Transverse colon (tissue), 4 donors: ENCODE measurements at regions not wholly inside any gene's neighbourhood (a gene's known extent, or its start where the extent isn't known, plus 50 kb on each side); places are given as distances from the start of the nearest gene placed in this dataset.

Experiments used
- DNase-seq: peaks from one replicate; pipeline ENCODE4 v3.0.0-alpha.2; 2019
- H3K27ac ChIP-seq, 4 donors: fragments of 200-600 bp; sonication (generic); 2 replicates each; pipeline ENCODE4 v1.5.1; 2016 to 2018; ENCODE audit warnings: inconsistent platforms in 4 of 4
- H3K27me3 ChIP-seq: fragments of 200-600 bp; sonication (generic); 2 replicates; pipeline ENCODE4 v1.5.1; 2017; ENCODE audit warnings: inconsistent platforms
- H3K36me3 ChIP-seq, 4 donors: fragments of 200-600 bp; sonication (generic); 2 replicates each; pipeline ENCODE4 v1.5.1; 2017 to 2019; ENCODE audit warnings: inconsistent platforms in 4 of 4
- H3K4me1 ChIP-seq, 4 donors: fragments of 200-600 bp; sonication (generic); 2 replicates each; pipeline ENCODE4 v1.5.1; 2017 to 2020; ENCODE audit warnings: inconsistent platforms in 4 of 4
- H3K4me3 ChIP-seq, 4 donors: fragments of 200-600 bp; sonication (generic); 1 replicate in 1 of 4; 2 replicates in 3 of 4; pipeline versions ENCODE4 v1.5.1 to v1.6.1; 2017 to 2019; ENCODE audit warnings: inconsistent platforms in 4 of 4
- H3K9me3 ChIP-seq, 2 donors: fragments of 200-600 bp; sonication (generic); 2 replicates each; pipeline ENCODE4 v1.5.1; 2017 to 2019; ENCODE audit warnings: inconsistent platforms in 2 of 2
- CTCF ChIP-seq, 5 experiments: fragments of 200-600 bp in 3 of 5; fragments of 450-650 bp in 2 of 5; sonication (generic) in 3 of 5; IDR thresholded peaks; 1 replicate in 2 of 5; 2 replicates in 3 of 5; pipeline ENCODE4 v1.5.1; 2016 to 2017; ENCODE audit warnings: antibody characterized with exemption in 5 of 5, inconsistent platforms in 3 of 5, mild to moderate bottlenecking in 2 of 5, moderate library complexity in 1 of 5
- EP300 ChIP-seq: sonication (generic); formaldehyde crosslinking; IDR thresholded peaks from one replicate; pipeline ENCODE4 v1.6.1; 2017; ENCODE audit warnings: antibody characterized with exemption, low read depth
- POLR2A ChIP-seq: fragments of 450-650 bp; IDR thresholded peaks from one replicate; pipeline ENCODE4 v1.6.1; 2016; ENCODE audit warnings: antibody characterized with exemption, mild to moderate bottlenecking, moderate library complexity
- POLR2AphosphoS5 ChIP-seq, 3 donors: sonication (generic); formaldehyde crosslinking; IDR thresholded peaks; one replicate each; pipeline ENCODE4 v1.6.1; 2016; ENCODE audit warnings: antibody characterized with exemption in 3 of 3
- WGBS, 2 donors: methylation state at CpG; one replicate each; pipeline ENCODE4 v1.1.5; 2018; ENCODE audit warnings: low coverage in 1 of 2; 5-methylcytosine and 5-hydroxymethylcytosine counted together
- in situ Hi-C, 4 donors: fragments of 200-750 bp; cut with MboI; loops; one replicate each; pipeline versions ENCODE4 v1.15.0 to v1.15.1; 2017; ENCODE audit warnings: low sequenced_read_pairs in 3 of 4, low pct_ligation_motif_present in 1 of 4, low pct_unique_long_range_greater_than_20kb in 1 of 4
- intact Hi-C: fragments of 100-400 bp; cut with DNase I; formaldehyde crosslinking; loops from one replicate; pipeline ENCODE4 v1.15.1; 2023; ENCODE audit warnings: low total_unique reads

- H3K27ac ChIP-seq: no peak overlapping the region
- H3K36me3 ChIP-seq: no peaks in the 10 kb centered on the region
- intact Hi-C loops: no loop called here
- H3K4me1 ChIP-seq: peaks cover 0 to 10% (median 3%) of the 10 kb centered on the region in 4 donors
- in situ Hi-C loops: no loop called here
- DNase-seq: no peak
- no peak overlapping the region for H3K4me3 ChIP-seq
- TF ChIP-seq POLR2AphosphoS5 (IDR thresholded peaks at IDR 0.05) (no peak), EP300 (no peak), POLR2A (no peak), CTCF (IDR thresholded peaks at IDR 0.05) (no peak)
- no peaks in the 10 kb centered on the region for H3K27me3 ChIP-seq
- no peaks in the 10 kb centered on the region for H3K9me3 ChIP-seq
- WGBS, 2 donors: 93 to 96% methylated on average over 3 of the region's 3 CpGs
Observed at GRCh38 chr6:21491955-21492354, 101.6 kb upstream of the SOX4 start.

- DNase-seq: no peak
- 88% methylated on average over 8 of the region's 8 CpGs; no CpG with 5 or more reads in 1 of the 2 donors for WGBS, 2 donors
- Histone ChIP-seq H3K9me3 (no peaks in the 10 kb centered on the region), H3K4me3 (no peak overlapping the region), H3K27me3 (no peaks in the 10 kb centered on the region), H3K36me3 (no peaks in the 10 kb centered on the region), H3K4me1 (peaks cover 0 to 12% (median 3%) of the 10 kb centered on the region in 4 donors), H3K27ac (no peak overlapping the region)
- intact Hi-C loops (no loop called here), in situ Hi-C loops (no loop called here)
- no peak for TF ChIP-seq POLR2AphosphoS5 (IDR thresholded peaks at IDR 0.05)
- TF ChIP-seq POLR2A: no peak
- TF ChIP-seq EP300: no peak
- TF ChIP-seq CTCF (IDR thresholded peaks at IDR 0.05): no peak
Observed at GRCh38 chr6:21494505-21494904, 99.0 kb upstream of the SOX4 start.

GRCh38 chr6:21496196-21496595 lies 97.4 kb upstream of the SOX4 start:
- TF ChIP-seq CTCF (IDR thresholded peaks at IDR 0.05) (no peak), POLR2A (no peak), POLR2AphosphoS5 (IDR thresholded peaks at IDR 0.05) (no peak), EP300 (no peak)
- DNase-seq: no peak
- intact Hi-C loops: no loop called here
- 29 to 40% methylated on average over 1 to 3 of the region's 3 CpGs for WGBS, 2 donors
- H3K27ac ChIP-seq: no peak overlapping the region
- H3K4me1 ChIP-seq: peaks cover 0 to 27% (median 9%) of the 10 kb centered on the region in 4 donors
- H3K4me3 ChIP-seq: no peak overlapping the region
- no peaks in the 10 kb centered on the region for H3K27me3 ChIP-seq
- no peaks in the 10 kb centered on the region for H3K36me3 ChIP-seq
- in situ Hi-C loops: no loop called here
- no peaks in the 10 kb centered on the region for H3K9me3 ChIP-seq

- in situ Hi-C loops: no loop called here
- intact Hi-C loops: no loop called here
- 36 to 52% methylated on average over 2 of the region's 2 CpGs for WGBS, 2 donors
Observed at GRCh38 chr6:21496706-21497105, 96.8 kb upstream of the SOX4 start.

More at GRCh38 chr6:21496706-21497105, 96.8 kb upstream of the SOX4 start:
- Histone ChIP-seq H3K27me3 (no peaks in the 10 kb centered on the region), H3K9me3 (no peaks in the 10 kb centered on the region), H3K36me3 (no peaks in the 10 kb centered on the region), H3K4me1 (peaks cover 0 to 31% (median 9%) of the 10 kb centered on the region in 4 donors), H3K27ac (no peak overlapping the region), H3K4me3 (no peak overlapping the region)
- no peak for DNase-seq
- TF ChIP-seq POLR2A: no peak
- TF ChIP-seq EP300: no peak
- no peak for TF ChIP-seq POLR2AphosphoS5 (IDR thresholded peaks at IDR 0.05)
- no peak for TF ChIP-seq CTCF (IDR thresholded peaks at IDR 0.05)
